ENCODE measurements at regions not wholly inside any gene's neighbourhood (a gene's known extent, or its start where the extent isn't known, plus 50 kb on each side); places are given as distances from the start of the nearest gene placed in this dataset.
"Not testable (repeated sequence)": the region's sequence is repeated elsewhere in the genome, so short reads cannot be mapped to it uniquely, and the experiment has no call there.

DNA sequence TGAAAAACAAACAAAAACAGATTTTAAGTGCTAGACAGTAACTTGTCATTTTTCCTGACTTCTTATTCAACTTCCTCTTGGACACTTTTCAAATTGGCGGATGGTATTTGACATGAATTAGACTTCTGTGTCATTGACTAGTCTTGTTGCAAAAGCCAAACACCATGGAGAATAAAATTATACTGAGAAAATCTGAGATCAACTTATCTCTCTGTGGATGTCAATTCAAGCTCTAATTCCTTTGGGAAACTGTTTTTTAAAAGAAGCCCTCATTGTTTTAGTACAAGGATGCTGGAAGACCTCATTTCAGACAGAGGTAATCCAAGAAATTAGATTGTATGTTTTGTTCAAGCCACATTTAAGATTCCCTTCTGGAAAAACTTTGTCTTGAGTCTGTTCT lies 831.0 kb downstream of the SEMA5A start:
- DNase-seq (ENCODE audit: low read depth): no peak

DNA sequence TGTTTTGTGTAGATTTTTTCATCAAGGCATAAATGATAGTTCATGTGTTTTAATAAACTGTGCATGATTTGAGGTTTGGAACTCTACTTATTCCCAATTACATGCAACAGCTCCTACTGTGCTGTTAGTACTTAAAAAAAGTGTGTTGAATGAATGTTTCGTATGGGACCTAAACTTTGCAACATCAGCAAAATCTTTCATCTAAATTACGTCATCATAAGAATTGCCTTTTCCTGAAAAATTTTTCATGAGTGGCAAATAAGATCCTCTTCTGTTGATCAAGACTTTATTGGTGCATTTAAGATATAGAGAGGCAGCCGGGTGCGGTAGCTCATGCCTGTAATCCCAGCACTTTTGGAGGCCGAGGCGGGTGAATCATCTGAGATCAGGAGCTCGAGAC lies 826.1 kb downstream of the SEMA5A start:
- no peak for DNase-seq (ENCODE audit: low read depth)

DNA sequence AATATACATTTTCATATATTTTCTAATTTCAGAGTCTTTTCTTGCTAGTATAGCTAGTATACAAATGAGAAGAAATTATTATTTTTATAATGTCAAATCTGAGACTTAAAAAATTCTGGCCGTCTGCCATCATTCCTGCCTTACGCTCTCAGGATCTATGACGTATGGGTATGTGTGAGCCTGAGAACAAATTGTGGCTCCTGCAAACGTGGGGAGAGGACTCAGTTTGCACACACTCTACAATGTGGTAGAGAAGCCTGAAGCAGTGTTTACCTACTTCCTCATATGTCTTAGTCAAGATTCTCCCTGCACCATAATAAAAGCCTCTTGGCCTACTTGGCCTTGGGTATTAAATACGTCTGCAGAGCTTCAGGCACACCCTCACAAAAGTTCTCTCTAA lies 825.4 kb downstream of the SEMA5A start:
- no peak for DNase-seq (ENCODE audit: low read depth)

DNA sequence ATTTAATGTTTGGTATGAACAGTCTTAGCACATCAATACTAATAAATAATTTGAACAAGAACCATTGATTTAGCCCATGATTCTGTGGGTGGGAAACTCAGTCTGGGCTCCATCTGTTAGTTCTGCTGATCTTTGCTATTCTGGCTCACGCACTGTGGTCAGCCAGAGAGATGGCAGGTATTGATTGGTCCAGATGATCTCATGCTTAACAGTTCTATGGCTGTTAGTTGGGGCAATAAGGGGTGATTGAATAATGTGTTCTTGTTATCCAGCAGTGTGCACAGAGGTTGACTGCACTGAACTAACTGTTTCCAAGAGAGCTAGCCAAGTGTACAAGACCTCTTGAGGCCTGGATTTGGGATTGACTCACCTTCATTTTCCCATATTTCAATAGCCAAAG lies 824.3 kb downstream of the SEMA5A start:
- no peak for DNase-seq (ENCODE audit: low read depth)

DNA sequence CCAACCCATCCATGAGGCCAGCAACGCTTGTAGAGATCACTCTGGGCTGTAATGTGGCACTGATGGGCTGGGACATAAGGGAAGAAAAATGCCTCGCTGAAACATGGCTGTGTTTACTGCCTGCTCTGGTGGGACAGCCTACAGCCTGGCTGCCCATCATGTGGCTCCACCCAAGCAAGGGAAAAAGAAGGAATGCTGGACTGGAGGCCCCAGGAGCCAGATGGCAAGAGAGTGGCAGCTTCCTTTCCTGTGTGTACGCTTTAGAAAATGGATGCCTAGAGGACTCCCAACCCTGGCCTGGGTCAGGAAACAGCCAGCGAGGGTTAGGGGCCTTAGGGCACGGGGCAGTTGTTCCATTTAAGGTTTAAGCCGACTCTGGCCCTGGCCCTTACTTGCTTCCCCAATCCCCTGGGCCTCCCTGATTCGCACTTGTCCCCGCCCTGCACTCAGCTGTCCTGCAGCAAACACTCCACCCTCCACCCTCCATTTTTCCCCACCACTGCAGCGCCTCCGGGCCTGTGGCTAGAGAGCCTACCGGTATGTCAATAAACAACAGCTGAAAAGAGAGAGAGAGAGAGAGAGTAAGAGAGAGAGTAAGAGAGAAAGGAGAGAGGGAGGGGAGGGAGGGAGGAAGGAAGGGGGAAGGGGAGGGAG lies 819.4 kb downstream of the SEMA5A start:
- DNase-seq (ENCODE audit: low read depth): no peak

DNA sequence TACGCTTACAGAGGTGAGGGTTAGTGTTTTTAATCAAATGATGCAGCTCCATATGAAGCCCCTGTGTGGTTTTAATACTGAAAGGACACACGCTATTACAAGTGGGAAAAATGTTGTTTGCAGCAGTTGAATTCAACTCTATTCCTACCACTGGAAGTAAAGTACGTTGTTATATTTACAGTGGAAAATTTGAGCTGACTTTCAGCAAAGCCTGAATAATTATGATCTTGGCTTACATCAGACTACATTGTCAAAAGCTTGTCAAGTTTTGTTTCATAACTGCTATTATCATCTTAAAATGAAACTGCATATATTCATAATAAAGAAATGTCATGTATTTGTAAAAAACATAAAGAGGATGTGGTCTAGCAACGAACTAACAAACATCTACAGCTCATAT lies 818.5 kb downstream of the SEMA5A start:
- no peak for DNase-seq (ENCODE audit: low read depth)

DNA sequence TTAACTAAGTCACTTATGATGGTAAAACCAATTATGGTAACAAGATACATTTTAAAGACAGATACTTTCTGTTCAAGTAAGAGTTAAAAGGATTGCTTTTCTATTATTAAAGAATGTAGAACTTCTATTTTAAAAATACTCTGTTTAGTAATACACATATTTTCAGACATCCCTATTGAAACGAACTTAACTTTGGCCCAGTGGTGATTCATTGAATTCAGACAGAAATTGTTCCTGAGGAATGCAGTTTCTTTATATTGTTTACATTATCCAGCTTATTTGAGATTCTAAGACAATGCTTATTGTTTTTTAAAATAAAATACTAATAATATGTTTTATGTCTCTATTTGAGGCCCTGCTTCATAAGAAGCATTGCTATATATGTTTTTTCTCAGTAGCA lies 816.4 kb downstream of the SEMA5A start:
- DNase-seq (ENCODE audit: low read depth): no peak

DNA sequence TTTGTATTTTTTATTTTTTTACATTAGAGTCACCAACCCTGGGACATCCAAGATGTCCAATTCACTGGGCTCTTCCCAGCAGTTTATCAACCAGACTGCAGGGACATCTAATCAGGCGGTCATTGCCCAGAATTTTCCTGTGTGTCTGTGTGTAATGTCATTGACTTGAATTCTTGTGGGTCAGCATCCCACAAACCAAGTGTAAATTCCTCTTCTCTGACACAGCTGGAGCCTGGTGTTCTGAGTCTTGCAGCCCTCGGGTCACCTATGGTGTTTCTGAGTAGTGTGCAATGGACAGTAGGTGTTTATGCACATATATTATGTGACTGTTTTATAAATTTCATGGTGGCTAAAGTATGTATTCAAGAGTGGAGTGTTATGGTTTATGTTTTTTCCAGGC lies 815.7 kb downstream of the SEMA5A start:
- no peak for DNase-seq (ENCODE audit: low read depth)

DNA sequence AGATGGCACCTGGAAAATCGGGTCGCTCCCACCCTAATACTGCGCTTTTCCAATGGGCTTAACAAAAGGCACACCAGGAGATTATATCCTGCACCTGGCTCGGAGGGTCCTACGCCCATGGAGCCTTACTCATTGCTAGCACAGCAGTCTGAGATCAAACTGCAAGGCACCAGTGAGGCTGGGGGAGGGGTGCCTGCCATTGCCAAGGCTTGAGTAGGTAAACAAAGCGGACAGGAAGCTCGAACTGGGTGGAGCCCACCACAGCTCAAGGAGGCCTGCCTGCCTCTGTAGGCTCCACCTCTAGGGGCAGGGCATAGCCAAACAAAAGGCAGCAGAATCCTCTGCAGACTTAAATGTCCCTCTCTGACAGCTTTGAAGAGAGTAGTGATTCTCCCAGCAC lies 814.8 kb downstream of the SEMA5A start:
- DNase-seq (ENCODE audit: low read depth): not testable (repeated sequence)

DNA sequence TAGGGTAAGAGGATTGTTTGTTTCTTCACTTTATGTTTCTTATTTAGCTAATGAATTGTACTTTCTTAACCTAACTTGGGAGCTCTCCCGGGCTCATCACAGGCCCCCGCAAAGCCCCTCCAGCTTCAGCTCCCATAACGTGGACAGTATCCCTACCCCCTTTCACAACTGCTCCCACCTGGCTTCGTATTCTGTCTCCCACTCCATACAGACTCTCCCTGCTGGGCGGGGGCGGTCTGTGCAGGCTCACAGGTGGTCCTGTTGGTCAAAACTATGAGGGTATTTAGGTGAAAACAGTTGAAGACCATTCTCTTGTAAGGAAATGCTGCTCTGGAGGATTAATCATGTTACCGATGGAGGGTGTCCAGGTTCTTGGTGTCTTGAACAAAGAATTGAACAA lies 805.3 kb downstream of the SEMA5A start:
- DNase-seq (ENCODE audit: low read depth): no peak

DNA sequence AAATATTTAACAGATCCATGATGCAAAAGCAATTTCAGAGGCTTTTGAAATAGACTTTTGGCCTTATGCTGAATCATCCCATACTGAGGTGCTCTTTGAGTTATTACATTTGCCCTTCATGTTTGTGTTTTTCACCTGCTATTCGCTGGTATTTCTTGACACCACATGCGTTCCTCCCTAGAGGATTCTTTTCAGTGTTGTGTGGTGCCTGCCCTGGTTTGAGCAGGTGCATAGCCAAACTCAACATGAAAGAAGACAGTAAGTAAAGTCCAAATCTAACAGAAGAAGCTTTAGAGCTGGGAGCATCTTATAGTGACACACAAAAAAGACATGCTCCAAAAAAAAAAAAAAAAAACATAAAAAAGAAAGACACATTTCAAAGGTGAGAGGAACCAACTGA lies 796.3 kb downstream of the SEMA5A start:
- no peak for DNase-seq (ENCODE audit: low read depth)

DNA sequence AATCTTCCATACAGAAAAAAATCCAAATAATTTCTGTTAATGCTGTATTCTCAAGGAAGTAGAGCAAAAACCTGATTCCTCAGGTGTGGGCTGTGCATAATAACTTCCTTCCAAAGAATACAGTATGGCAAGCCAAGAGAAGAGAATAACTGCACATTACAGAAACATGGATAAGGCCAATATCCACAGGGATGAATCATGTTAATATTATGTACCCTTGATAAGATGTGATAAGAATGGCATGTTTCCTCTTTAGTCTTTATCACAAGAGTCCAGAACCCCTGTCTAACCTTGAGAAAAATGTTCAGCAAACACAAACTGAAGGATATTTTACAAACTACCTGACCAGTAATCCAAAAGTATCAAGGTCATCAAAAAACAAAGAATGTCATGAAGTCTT lies 795.8 kb downstream of the SEMA5A start:
- DNase-seq (ENCODE audit: low read depth): no peak

DNA sequence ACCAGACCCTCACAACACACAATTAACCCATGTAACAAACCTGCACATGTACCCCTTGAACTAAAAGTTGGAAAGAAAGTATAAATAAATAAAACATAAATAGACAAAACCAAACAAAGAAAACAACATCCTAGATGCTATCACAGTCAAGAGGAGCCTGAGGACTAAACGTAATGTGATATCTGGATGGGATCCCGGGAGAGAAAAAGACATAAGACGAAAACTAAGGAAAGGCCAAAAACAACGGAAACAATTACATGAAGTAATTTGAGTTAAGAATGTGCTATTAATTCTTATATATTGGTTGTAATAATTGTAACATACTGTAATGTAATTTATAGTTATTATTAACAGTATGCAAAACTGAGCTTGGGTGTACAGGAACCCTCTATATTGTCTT lies 793.9 kb downstream of the SEMA5A start:
- DNase-seq (ENCODE audit: low read depth): no peak

DNA sequence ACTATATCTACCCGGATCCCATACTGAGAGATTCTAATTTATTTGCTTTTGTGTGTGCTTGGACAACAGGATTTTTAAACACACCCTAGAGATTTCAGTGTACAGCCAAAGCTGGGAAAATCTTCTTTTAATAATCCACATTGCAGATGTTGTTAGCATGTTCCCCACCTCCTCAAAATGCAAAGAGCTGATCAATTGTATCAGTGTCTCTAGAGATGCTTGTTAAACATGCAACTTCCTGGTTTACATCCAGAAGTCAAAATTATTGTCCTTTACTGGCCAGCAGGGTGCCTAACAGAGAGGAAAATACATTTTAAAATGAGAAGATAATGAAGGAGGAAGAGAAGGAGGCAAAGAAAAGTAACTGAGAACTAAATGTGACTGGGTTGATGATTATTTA lies 793.3 kb downstream of the SEMA5A start:
- DNase-seq (ENCODE audit: low read depth): no peak

DNA sequence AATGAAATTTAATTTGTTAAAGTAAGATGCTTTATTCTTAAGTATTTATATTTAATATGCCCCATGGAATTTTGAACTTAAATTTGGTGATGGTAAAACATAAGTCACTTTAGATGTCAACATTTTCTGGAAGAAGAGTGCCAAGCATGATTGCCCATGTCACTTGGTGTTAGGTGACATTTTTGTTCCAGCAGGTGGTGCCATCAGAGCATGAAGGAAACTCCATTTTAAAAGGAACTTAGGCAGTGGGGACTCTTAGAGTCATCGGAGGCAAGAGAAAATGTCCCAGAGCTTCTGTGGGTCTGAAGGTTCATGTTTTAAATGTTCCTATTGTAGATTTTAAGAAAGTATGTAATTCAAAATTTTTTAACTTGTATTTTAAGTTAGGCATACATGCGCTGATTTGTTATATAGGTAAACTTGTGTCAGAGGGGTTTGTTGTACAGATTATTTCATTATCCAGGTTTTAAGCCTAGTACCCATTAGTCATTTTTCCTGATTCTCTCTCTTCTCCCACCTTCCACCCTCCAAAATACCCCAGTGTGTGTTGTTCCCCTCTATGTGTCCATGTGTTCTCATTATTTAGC lies 789.3 kb downstream of the SEMA5A start:
- no peak for DNase-seq (ENCODE audit: low read depth)

DNA sequence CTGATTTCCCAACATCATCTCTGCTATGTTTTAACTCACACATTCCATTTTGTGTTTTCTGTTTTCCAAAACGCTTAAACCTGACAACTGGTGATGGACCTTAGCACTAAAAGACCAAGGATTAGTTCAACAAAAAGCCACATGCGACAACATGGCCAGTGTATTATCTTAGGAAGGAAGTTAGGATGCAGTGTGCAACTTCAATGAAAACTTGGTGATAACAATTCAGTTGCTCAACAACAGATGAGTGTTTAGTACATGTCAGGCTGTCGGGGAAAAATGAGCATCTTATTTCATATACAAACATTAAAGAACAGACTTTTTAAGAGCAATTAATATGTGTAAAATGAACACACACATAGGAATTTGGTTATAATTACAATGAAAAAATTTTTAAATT lies 780.0 kb downstream of the SEMA5A start:
- DNase-seq (ENCODE audit: low read depth): no peak

DNA sequence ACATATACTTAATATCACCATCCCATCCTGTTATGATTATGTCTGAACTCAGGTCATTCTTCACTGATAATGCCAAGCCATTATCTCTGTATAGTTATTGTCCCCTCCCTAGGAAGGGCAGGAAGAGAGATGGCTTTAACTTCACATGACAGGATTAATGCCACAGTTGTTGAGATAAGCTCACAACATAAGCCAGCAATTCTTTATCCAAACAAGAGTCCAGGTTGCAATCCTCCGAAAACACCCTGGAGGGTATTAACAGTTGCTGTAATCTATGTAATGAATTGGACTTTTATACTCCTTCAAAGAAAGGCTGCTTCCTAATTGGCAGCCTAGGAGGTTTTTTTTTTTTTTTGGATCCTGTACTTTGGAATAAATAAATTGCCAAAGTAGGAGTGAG lies 779.4 kb downstream of the SEMA5A start:
- DNase-seq (ENCODE audit: low read depth): no peak

DNA sequence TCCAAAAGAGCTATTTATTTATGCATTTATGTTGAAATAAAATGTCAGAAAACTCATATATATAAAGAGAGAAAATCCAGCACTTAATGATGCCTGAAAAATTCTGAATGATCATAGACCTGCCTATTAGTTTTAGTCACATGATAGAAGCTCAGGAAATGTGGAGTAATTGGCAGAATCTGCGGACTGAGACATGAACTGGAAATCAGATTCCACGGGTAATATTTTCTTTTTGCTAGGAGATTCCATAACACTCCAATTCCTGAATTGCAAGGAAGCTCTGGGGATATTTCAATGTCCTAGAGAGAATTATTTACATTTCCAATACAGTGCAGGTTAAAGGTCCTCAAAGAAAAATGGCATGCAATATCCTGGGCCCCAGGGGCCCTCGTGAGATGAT lies 778.8 kb downstream of the SEMA5A start:
- DNase-seq (ENCODE audit: low read depth): no peak

DNA sequence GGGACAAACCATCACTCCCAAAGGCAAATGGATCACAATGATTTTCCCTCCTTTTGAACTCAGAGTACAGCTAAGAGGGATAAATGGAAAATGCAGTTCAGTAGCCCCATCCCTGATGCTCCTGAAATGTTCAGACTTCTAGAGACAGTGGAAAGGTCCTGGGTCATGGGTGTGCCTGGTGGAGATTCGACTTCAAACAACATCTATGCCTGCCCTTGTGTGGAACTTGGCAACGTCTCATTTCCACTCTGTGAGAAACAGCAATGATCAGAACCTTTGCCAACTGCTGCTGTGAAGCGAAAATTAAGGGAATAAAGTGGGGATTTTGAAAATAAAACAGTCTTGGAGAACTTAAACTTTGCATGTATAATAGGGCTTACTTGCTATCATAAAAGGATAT lies 778.1 kb downstream of the SEMA5A start:
- DNase-seq (ENCODE audit: low read depth): no peak

DNA sequence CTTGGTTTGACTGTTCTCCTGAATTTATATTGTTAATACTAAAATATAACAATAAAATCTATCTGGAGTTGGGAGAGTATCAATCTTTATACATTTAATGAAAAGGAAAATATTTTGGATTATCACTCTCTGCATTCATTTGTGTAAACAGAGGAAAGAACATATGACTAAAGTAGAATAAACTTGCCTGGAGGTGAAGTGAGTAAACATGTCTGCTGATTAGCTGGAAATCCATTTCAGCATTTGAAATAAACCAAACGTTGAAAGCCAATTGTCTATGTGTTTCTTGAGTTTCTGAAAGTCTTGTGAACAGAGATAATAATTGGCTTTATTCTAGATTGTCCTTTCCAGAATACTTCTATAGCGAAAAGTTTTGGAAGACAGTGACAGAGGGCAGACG lies 776.2 kb downstream of the SEMA5A start:
- DNase-seq (ENCODE audit: low read depth): no peak

DNA sequence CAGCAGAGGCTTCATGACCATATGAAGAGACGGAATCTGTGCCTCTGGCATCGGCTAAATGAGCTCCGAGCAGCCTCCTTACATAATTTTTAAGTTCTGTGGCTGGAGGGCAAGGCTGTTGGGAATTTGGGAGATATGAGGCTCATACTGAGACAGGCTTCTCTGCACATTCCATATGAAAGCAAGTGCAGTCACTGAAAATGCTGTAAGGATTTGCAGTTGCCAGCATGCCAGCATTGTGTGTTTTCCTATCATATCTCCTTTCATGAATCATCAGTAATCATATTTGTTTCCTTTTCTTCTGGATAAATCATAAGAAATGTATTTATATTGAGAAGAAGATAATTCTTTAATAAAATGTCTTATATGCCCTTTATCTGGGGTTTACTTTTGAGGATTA lies 775.4 kb downstream of the SEMA5A start:
- no peak for DNase-seq (ENCODE audit: low read depth)

DNA sequence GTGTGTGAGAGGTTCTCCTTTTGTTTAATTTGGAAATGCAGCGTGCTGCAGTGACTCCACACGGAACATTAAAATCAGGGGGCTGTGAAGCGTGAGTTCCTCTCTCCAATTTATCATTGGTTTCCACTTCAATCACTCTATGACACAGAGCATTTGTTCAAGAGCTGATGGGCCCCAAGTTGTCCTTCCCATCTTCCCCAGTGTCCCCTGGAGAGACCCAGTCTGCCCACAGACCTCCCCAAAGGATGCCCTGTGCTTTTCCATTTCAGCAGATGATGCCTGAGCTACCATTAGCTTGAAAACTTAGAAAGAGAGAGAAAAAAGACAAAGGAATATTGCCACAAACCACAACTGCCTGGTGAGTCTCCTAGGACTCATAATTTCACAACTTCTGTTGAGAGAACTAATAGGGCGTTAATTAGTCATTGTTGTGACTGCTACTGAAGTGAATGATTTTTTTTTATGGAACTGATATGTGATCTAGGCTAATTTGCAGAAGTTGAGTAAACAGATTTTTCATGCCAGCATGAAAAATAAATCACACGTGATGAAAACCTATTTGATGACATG lies 772.7 kb downstream of the SEMA5A start:
- DNase-seq (ENCODE audit: low read depth): no peak

DNA sequence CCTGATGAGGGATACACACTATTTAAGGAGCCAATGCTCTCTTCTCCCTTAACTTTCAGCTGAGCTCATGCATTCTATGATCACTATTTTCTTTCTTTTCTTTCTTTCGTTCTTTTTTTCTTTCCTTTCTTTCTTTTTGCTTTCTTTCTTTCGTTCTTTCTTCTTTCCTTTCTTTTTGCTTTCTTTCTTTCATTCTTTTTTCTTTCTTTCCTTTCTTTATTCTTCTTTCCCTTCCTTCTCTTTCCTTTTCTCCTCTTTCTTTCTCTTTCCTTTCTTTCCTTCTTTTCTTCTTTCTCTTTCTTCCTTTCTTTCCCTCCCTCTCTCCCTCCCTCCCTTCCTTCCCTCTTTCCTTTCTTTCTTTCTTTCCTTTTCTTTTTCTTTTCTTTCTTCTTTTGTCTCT lies 761.2 kb downstream of the SEMA5A start:
- no peak for DNase-seq (ENCODE audit: low read depth)

DNA sequence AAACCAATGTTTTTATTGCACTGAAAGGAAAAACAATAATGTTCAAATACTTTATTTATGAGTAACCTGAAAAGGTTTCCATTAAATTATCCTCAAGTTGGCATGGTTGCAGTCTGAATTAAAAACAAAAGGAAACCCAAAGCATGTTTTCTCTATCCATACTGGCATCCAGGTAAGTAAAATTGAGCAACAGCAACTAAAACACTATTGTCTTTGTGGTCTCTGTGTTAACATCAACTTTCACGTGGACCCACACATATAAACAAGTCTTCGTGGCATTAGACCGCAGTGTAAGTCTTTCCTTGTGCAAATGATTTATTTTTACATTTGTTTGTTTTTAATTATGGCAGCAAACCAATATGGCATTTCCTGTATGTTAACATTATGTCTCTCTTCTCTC lies 757.6 kb downstream of the SEMA5A start:
- no peak for DNase-seq (ENCODE audit: low read depth)
